ENCODE measurements at regions not wholly inside any gene's neighbourhood (a gene's known extent, or its start where the extent isn't known, plus 50 kb on each side); places are given as distances from the start of the nearest gene placed in this dataset.

- DNase-seq (ENCODE audit: low read depth, low spot score) = no peak
These were observed 91.3 kb downstream of the DHCR7 start for GRCh38 chr11:71356904-71357303.

GRCh38 chr11:71356280-71356876 lies 91.8 kb downstream of the DHCR7 start:
- DNase-seq (ENCODE audit: low read depth, low spot score) = no peak

GRCh38 chr11:71355281-71355680 lies 92.9 kb downstream of the DHCR7 start:
- DNase-seq (ENCODE audit: low read depth, low spot score) = no peak

GRCh38 chr11:71354394-71355105 lies 93.6 kb downstream of the DHCR7 start:
- DNase-seq (ENCODE audit: low read depth, low spot score) = no peak

- no peak for DNase-seq (ENCODE audit: low read depth, low spot score)
These were observed 95.4 kb downstream of the DHCR7 start for GRCh38 chr11:71352748-71353147.

- DNase-seq (ENCODE audit: low read depth, low spot score) = no peak
These were observed 96.0 kb downstream of the DHCR7 start for GRCh38 chr11:71352226-71352625.

- no peak for DNase-seq (ENCODE audit: low read depth, low spot score)
These were observed 97.2 kb upstream of the SHANK2 start for GRCh38 chr11:71349627-71350026.

GRCh38 chr11:71343828-71344400 lies 91.5 kb upstream of the SHANK2 start:
- no peak for DNase-seq (ENCODE audit: low read depth, low spot score)

GRCh38 chr11:71342951-71343827 lies 90.8 kb upstream of the SHANK2 start:
- peak; percentile 71 for DNase-seq (ENCODE audit: low read depth, low spot score)

GRCh38 chr11:71342116-71342515 lies 89.7 kb upstream of the SHANK2 start:
- DNase-seq (ENCODE audit: low read depth, low spot score) = no peak

- no peak for DNase-seq (ENCODE audit: low read depth, low spot score)
These were observed 89.2 kb upstream of the SHANK2 start for GRCh38 chr11:71341596-71341995.

GRCh38 chr11:71341173-71341572 lies 88.8 kb upstream of the SHANK2 start:
- no peak for DNase-seq (ENCODE audit: low read depth, low spot score)

GRCh38 chr11:71340086-71340606 lies 87.8 kb upstream of the SHANK2 start:
- no peak for DNase-seq (ENCODE audit: low read depth, low spot score)

GRCh38 chr11:71339396-71339881 lies 87.1 kb upstream of the SHANK2 start:
- no peak for DNase-seq (ENCODE audit: low read depth, low spot score)

GRCh38 chr11:71338801-71339395 lies 86.5 kb upstream of the SHANK2 start:
- DNase-seq (ENCODE audit: low read depth, low spot score) = no peak

- DNase-seq (ENCODE audit: low read depth, low spot score) = no peak
These were observed 84.8 kb upstream of the SHANK2 start for GRCh38 chr11:71336996-71337754.

GRCh38 chr11:71336176-71336995 lies 84.0 kb upstream of the SHANK2 start:
- DNase-seq (ENCODE audit: low read depth, low spot score) = no peak

GRCh38 chr11:71335371-71335770 lies 83.0 kb upstream of the SHANK2 start:
- DNase-seq (ENCODE audit: low read depth, low spot score) = no peak

- no peak for DNase-seq (ENCODE audit: low read depth, low spot score)
These were observed 81.8 kb upstream of the SHANK2 start for GRCh38 chr11:71334191-71334590.

- DNase-seq (ENCODE audit: low read depth, low spot score) = no peak
These were observed 81.1 kb upstream of the SHANK2 start for GRCh38 chr11:71333473-71333872.

Data from ELF-1 (cell line).